Type B pancreatic cell (in vitro differentiated cells): ENCODE measurements at regions not wholly inside any gene's neighbourhood (a gene's known extent, or its start where the extent isn't known, plus 50 kb on each side); places are given as distances from the start of the nearest gene placed in this dataset.

Experiments used
- DNase-seq: peaks from one replicate; pipeline ENCODE4 v3.0.0; 2021; ENCODE audit warnings: mixed read lengths; ENCODE audit not compliant: unreplicated experiment; ENCODE audit errors: extremely low spot score
- H3K27ac Mint-ChIP-seq: 2 replicates; pipeline ENCODE4 v1.8.0; 2021; ENCODE audit warnings: mild to moderate bottlenecking, mixed read lengths
- H3K27me3 Mint-ChIP-seq: 2 replicates; pipeline ENCODE4 v1.8.0; 2021; ENCODE audit warnings: mixed read lengths
- H3K36me3 Mint-ChIP-seq: 2 replicates; pipeline ENCODE4 v1.8.0; 2021; ENCODE audit warnings: mixed read lengths
- H3K4me1 Mint-ChIP-seq: one replicate; pipeline ENCODE4 v1.8.0; 2021; ENCODE audit warnings: mixed read lengths; ENCODE audit not compliant: unreplicated experiment
- H3K4me3 Mint-ChIP-seq: 2 replicates; pipeline ENCODE4 v1.8.0; 2021; ENCODE audit warnings: mild to moderate bottlenecking, mixed read lengths
- H3K9me3 Mint-ChIP-seq: 2 replicates; pipeline ENCODE4 v1.8.0; 2021; ENCODE audit warnings: mixed read lengths
- CTCF ChIP-seq: fragments of 200-600 bp; sonication (generic); conservative IDR thresholded peaks from 2 replicates; pipeline ENCODE4 v1.5.0; 2021; ENCODE audit warnings: antibody characterized with exemption, mild to moderate bottlenecking

- H3K36me3 Mint-ChIP-seq, result no peaks in the 10 kb centered on the region
- peaks cover 16% of the 10 kb centered on the region for H3K4me1 Mint-ChIP-seq
- no peak overlapping the region for H3K4me3 Mint-ChIP-seq
Observed at GRCh38 chr12:131606218-131606901, 104.5 kb upstream of the SFSWAP start.

GRCh38 chr12:131607658-131608447, 103.0 kb upstream of the SFSWAP start:
- H3K4me3 Mint-ChIP-seq, result no peak overlapping the region
- H3K27ac Mint-ChIP-seq, result no peak overlapping the region
- H3K9me3 Mint-ChIP-seq, result no peaks in the 10 kb centered on the region
- H3K36me3 Mint-ChIP-seq, result no peaks in the 10 kb centered on the region
- no peak for TF ChIP-seq CTCF
- DNase-seq, result no peak
- H3K4me1 Mint-ChIP-seq, result peaks cover 12% of the 10 kb centered on the region
- peaks cover 36% of the 10 kb centered on the region for H3K27me3 Mint-ChIP-seq

More at GRCh38 chr12:131606218-131606901, 104.5 kb upstream of the SFSWAP start:
- Mint-ChIP-seq H3K27ac (no peak overlapping the region), H3K27me3 (peaks cover 43% of the 10 kb centered on the region), H3K9me3 (no peaks in the 10 kb centered on the region)
- no peak for TF ChIP-seq CTCF
- no peak for DNase-seq

- Mint-ChIP-seq H3K4me1 (peaks cover 12% of the 10 kb centered on the region), H3K36me3 (no peaks in the 10 kb centered on the region), H3K27ac (peak overlapping the region; percentile 46), H3K27me3 (peaks cover 44% of the 10 kb centered on the region), H3K4me3 (no peak overlapping the region), H3K9me3 (no peaks in the 10 kb centered on the region)
- DNase-seq, result no peak
- TF ChIP-seq CTCF, result peak; percentile 89
Observed at GRCh38 chr12:131608740-131609690, 101.9 kb upstream of the SFSWAP start.

GRCh38 chr12:131609762-131610161, 101.1 kb upstream of the SFSWAP start:
- Mint-ChIP-seq H3K4me3 (no peak overlapping the region), H3K36me3 (no peaks in the 10 kb centered on the region), H3K4me1 (peaks cover 8% of the 10 kb centered on the region), H3K9me3 (no peaks in the 10 kb centered on the region), H3K27ac (no peak overlapping the region), H3K27me3 (peaks cover 47% of the 10 kb centered on the region)
- no peak for TF ChIP-seq CTCF
- DNase-seq, result no peak

GRCh38 chr12:131610181-131610580, 100.7 kb upstream of the SFSWAP start:
- Mint-ChIP-seq H3K4me1 (peaks cover 8% of the 10 kb centered on the region), H3K4me3 (no peak overlapping the region), H3K36me3 (no peaks in the 10 kb centered on the region), H3K27me3 (peaks cover 47% of the 10 kb centered on the region), H3K9me3 (no peaks in the 10 kb centered on the region), H3K27ac (no peak overlapping the region)
- TF ChIP-seq CTCF, result no peak
- DNase-seq, result no peak
